HG03039 (cell line): ENCODE measurements at regions not wholly inside any gene's neighbourhood (a gene's known extent, or its start where the extent isn't known, plus 50 kb on each side); places are given as distances from the start of the nearest gene placed in this dataset.

Experiments used
- ATAC-seq: cut with Tn5 transposase; IDR thresholded peaks from one replicate; pipeline ENCODE4 v1.9.1; 2021; ENCODE audit warnings: mild to moderate bottlenecking, moderate library complexity; ENCODE audit not compliant: unreplicated experiment

DNA sequence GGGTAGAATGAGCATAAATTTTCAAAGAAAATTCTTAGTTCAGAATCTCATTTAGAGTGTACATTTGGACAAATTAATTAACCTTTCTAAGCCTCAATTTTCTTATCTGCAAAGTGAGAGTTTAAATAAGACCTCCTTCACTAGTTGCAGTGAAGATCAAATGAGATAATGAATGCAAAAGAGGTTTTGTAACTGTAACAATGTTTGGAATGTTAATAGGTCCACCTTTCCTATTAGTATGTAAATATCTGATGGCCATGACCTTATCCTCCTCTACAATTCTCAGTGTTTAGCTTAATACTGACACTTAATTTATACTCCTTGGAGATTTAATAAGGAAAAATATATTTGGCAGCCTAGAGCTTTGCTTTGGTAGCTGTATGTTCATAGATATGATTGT lies 138.8 kb downstream of the GABRG1 start:
- ATAC-seq, result no peak

GRCh38 chr4:45971108-45971507 lies 152.7 kb downstream of the GABRG1 start:
- ATAC-seq, result no peak

GRCh38 chr4:45957353-45957752 lies 166.5 kb downstream of the GABRG1 start:
- no peak for ATAC-seq

- ATAC-seq, result no peak
Measured at GRCh38 chr4:45954276-45954675, 169.6 kb downstream of the GABRG1 start.

DNA sequence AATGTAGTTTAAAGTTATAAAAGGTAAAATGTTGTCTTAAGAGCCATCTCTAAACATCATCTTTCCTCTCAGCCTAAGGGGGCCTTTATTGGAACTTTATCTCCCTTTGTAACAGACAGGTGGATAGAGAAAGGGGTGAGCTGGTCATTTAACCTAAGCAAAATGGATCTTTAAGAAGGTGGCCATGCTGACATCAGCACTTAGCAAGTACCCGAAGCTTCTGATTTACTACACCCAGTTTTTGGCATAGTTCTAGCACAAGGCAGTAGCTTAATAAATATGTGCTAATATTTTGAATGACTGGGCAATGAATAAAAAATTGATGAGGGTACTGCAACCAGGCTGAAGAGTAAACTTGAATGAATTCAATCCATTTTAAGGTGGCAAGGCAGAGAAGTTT lies 172.7 kb downstream of the GABRG1 start:
- ATAC-seq, result no peak

DNA sequence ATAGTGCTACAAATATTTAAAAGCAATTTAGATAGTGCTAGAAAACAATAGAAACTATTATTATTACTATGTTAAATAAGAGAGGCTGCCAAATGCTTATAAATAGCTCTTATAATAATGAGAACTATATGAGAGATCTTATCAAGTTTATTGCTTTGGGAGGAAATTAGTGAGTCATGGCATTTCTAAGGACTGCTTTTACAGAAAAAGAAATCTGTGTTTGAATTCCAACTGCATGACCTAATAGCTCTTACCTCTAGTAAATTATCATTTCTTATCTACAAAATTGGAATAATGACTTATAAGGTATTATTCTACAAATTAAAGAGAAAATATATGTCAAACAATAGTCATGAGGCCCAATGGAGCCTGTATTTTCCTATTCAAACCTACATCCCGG lies 177.2 kb downstream of the GABRG1 start:
- no peak for ATAC-seq

DNA sequence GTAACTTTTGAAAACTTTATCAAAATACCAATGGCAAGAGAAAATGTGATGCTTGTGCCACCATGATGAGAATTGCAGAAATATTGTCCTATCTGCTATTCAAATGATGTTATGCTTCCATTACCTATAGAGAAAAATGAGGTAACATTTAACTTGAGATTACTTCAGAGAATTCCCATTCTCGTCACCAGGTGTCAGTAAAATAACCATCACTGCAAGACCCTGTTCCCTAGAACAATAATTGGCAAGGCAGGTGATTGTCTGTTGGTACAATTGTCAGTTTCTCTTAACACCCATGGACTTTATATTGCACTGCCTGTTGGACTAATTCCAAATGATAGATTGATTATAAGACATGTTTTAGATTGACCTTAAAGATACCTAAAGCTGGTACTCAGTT lies 179.9 kb downstream of the GABRG1 start:
- no peak for ATAC-seq

GRCh38 chr4:45939056-45939455 lies 184.8 kb downstream of the GABRG1 start:
- ATAC-seq, result no peak

DNA sequence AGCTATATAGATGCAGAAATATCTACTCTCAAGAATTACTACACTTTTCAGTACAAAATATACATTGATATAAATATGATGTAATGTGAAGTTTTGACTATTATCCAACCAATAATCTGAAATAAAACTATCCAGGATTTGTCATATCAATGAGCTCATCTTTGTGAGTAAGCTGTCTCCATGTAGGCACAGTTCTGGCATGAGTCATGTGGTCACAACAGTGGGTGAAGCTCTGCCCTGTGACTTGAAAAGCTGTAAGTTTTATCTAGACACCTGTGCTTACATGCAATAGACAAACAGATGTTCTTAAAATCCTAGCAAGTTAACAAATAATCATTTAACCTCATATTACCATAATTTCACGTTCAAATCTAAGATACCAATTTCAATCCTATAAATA lies 192.7 kb downstream of the GABRG1 start:
- no peak for ATAC-seq

DNA sequence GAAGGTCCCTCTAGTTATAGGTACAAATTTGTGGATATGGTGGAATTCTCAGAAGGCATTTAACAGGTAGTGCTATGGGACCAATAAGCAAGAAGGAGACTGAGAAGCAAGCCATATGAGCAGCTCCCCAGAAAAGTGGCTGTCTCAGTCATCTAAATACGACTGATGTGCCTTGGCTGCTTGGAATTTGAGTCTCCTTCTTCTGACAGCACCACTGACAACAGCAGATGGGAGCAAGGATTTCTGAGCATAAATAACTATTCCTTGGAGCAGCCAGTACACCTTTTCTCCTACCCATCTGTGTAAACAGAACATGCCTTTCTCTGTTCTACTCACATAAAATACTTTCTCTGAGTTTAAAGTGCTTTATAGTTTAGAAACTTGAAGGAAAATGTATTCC lies 196.2 kb downstream of the GABRG1 start:
- ATAC-seq, result no peak

GRCh38 chr4:45925809-45926208 lies 198.0 kb downstream of the GABRG1 start:
- no peak for ATAC-seq

GRCh38 chr4:45920861-45921260 lies 203.0 kb downstream of the GABRG1 start:
- no peak for ATAC-seq

DNA sequence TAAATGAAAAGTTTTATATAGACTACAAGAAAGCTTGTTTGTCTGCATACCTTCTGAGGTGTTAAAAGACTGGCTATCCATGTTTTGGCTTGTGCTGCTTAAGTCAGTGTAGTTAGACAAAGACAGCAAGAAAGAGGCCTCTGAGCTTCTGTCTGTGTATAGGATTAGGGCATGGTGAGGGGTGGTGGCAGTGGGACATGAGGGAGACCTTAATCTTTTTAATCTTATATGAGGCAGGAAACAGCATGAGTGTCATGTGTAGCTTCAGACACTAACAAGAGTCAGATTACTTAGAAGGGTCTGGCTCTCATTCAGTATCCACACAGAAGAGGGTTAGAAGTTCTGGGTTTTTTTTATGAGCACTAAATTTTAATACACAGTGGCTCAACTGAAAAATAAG lies 213.3 kb downstream of the GABRG1 start:
- ATAC-seq, result no peak

- no peak for ATAC-seq
Measured at GRCh38 chr4:45897946-45898585, 225.8 kb downstream of the GABRG1 start.

- ATAC-seq, result no peak
Measured at GRCh38 chr4:45883421-45883820, 240.4 kb downstream of the GABRG1 start.

GRCh38 chr4:45876235-45876890 lies 247.5 kb downstream of the GABRG1 start:
- ATAC-seq, result no peak

DNA sequence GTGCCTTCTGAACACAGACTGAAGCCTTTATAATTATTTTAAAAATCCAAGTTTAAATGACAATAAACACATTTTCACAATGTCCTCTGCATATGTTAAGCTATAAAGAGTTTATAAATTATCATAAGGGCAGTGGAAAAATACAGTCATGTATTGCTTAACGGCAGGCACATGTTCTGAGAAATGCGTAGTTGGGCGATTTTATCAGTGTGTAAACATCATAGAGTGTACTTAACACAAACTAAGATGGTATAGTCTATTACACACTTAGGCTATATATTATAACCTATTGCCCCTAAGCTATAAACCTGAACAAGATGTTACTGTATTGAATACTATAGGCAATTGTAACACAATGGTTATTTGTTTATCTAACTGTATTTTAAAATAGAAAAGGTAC lies 254.7 kb downstream of the GABRG1 start:
- ATAC-seq, result no peak

GRCh38 chr4:45865781-45866180 lies 258.1 kb downstream of the GABRG1 start:
- no peak for ATAC-seq

GRCh38 chr4:45855857-45856256 lies 268.0 kb downstream of the GABRG1 start:
- no peak for ATAC-seq

GRCh38 chr4:45846016-45846415 lies 277.8 kb downstream of the GABRG1 start:
- ATAC-seq, result no peak

DNA sequence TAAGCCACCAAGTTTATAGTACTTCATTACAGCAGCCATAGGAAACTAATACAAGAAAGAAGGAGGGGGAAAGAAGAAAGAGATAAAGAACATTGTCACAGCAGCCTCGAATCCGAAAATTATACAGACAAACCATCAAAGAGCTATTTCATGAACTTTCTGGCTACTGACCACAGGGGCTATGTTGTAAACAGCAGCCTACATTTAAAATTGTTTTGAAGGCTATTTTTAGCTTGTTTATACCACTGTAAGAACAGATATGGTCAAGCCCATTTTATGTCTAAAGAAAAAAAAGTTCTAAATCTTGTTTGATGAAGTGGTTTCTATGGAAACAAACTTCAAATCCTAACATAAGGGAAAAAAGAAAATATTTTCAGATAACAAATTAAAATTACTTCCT lies 282.1 kb downstream of the GABRG1 start:
- no peak for ATAC-seq

DNA sequence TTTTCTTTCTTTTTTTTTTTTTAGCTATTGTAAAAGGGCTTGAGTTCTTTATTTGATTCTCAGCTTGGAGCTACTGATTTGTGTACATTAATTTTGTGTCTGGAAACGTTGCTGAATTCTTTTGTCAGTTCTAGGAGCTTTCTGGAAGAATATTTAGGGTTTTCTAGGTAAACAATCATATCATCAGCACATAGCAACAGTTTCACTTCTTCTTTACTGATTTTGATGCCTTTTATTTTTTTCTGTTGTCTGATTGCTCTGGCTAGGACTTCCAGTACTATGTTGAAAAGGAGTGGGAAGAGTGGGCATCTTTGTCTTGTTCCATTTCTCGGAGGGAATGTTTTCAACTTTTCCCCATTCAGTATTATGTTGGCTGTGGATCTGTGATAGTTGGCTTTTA lies 292.2 kb downstream of the GABRG1 start:
- ATAC-seq, result no peak

DNA sequence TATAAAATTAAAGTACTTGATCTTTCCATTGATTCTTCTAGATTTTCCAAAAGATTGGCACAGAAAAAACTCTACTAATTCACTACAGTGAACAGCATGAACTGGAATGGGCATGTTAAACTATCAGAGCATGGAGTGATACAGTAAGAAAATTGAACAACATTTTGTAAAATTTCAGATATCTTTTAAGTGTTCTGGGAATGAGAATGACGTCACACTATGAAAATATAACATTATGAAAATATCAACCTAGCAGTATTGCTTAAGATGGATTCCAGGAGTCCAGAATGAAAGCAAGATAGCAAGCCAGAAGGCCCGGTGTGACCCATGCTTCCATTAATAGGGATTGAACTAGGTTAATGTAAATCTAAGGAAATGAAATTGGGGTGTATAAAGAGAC lies 319.9 kb downstream of the GABRG1 start:
- no peak for ATAC-seq
